ENCODE measurements at regions not wholly inside any gene's neighbourhood (a gene's known extent, or its start where the extent isn't known, plus 50 kb on each side); places are given as distances from the start of the nearest gene placed in this dataset.
"Not testable (repeated sequence)": the region's sequence is repeated elsewhere in the genome, so short reads cannot be mapped to it uniquely, and the experiment has no call there.

GRCh38 chr2:4803396-4803795 is 888.8 kb upstream of the SOX11 start:
- DNase-seq (ENCODE audit: low read depth, low spot score) = no peak
- BruUV-seq (replicated peaks) = no TSS peak
- Histone ChIP-seq H4K20me1 (ENCODE audit: insufficient read depth) (no peaks in the 10 kb centered on the region), H3K9ac (ENCODE audit: low read length) (no peak overlapping the region), H3K4me2 (ENCODE audit: low read length) (no peak overlapping the region), H2AFZ (ENCODE audit: low read depth, low read length, poor library complexity, severe bottlenecking) (no peak overlapping the region), H3K4me1 (ENCODE audit: control insufficient read depth in 1 of 2, insufficient read depth in 2 of 2, low read length in 2 of 2) (no peaks in the 10 kb centered on the region), H3K9me2 (ENCODE audit: insufficient read depth) (no peaks in the 10 kb centered on the region), H3K79me2 (ENCODE audit: insufficient read depth, low read length) (no peaks in the 10 kb centered on the region), H3K27ac (ENCODE audit: low read depth, low read length) (no peak overlapping the region), H3K27me3 (ENCODE audit: insufficient read depth, low read length) (no peaks in the 10 kb centered on the region), H3K4me3 (replicated peaks in 1 of 2; ENCODE audit: low read depth in 1 of 2, low read length in 2 of 2) (no peak overlapping the region), H3K9me3 (ENCODE audit: control insufficient read depth in 1 of 2, insufficient read depth in 1 of 2, low read depth in 1 of 2, low read length in 2 of 2) (peaks cover 12 to 17% of the 10 kb centered on the region in 2 experiments; a peak in 3 of 4 replicates), H3K36me3 (ENCODE audit: control insufficient read depth in 1 of 2, insufficient read depth in 2 of 2, low read length in 2 of 2) (no peaks in the 10 kb centered on the region)
- no peak for ATAC-seq
- intact Hi-C loops (cut with micrococcal nuclease) = no loop called here
- TF ChIP-seq POLR2AphosphoS5 (IDR thresholded peaks at IDR 0.05; ENCODE audit: low read depth, low read length) (no peak), FOSL1 (IDR thresholded peaks at IDR 0.05; ENCODE audit: low read depth) (no peak), CBX3 (IDR thresholded peaks at IDR 0.05; ENCODE audit: low read depth) (no peak), EZH2phosphoT487 (IDR thresholded peaks at IDR 0.05; ENCODE audit: borderline replicate concordance) (no peak), SP1 (IDR thresholded peaks at IDR 0.05; ENCODE audit: low read depth) (no peak), TCF7L2 (IDR thresholded peaks at IDR 0.05; ENCODE audit: borderline replicate concordance, extremely low read depth, insufficient read depth, insufficient read length) (no peak), ELF1 (IDR thresholded peaks at IDR 0.05; ENCODE audit: borderline replicate concordance, low read depth) (no peak), REST (IDR thresholded peaks at IDR 0.05; ENCODE audit: low read depth) (no peak), SIN3A (IDR thresholded peaks at IDR 0.05; ENCODE audit: low read depth) (no peak), ATF3 (IDR thresholded peaks at IDR 0.05) (no peak)
- CTCF ChIA-PET = no interaction called here
- RAD21 ChIA-PET (ENCODE audit: low non-redundant PET in 1 of 2, low total read pairs in 2 of 2, uncharacterized antibody in 2 of 2, unreplicated experiment in 2 of 2) = no interaction called here
- POLR2A ChIA-PET = no interaction called here

- H3K9ac ChIP-seq (ENCODE audit: low read length); H3K9me2 ChIP-seq (ENCODE audit: insufficient read depth); H3K79me2 ChIP-seq (ENCODE audit: insufficient read depth, low read length); H2AFZ ChIP-seq (ENCODE audit: low read depth, low read length, poor library complexity, severe bottlenecking); intact Hi-C loops (cut with micrococcal nuclease); CTCF ChIA-PET; ATAC-seq; DNase-seq (ENCODE audit: low read depth, low spot score); H3K4me1 ChIP-seq (ENCODE audit: control insufficient read depth in 1 of 2, insufficient read depth in 2 of 2, low read length in 2 of 2); H3K36me3 ChIP-seq (ENCODE audit: control insufficient read depth in 1 of 2, insufficient read depth in 2 of 2, low read length in 2 of 2); H4K20me1 ChIP-seq (ENCODE audit: insufficient read depth); H3K4me2 ChIP-seq (ENCODE audit: low read length); H3K27me3 ChIP-seq (ENCODE audit: insufficient read depth, low read length); H3K27ac ChIP-seq (ENCODE audit: low read depth, low read length); POLR2A ChIA-PET; RAD21 ChIA-PET (ENCODE audit: low non-redundant PET in 1 of 2, low total read pairs in 2 of 2, uncharacterized antibody in 2 of 2, unreplicated experiment in 2 of 2); H3K4me3 ChIP-seq (replicated peaks in 1 of 2; ENCODE audit: low read depth in 1 of 2, low read length in 2 of 2); BruUV-seq (replicated peaks): not testable (repeated sequence)
- H3K9me3 ChIP-seq (ENCODE audit: control insufficient read depth in 1 of 2, insufficient read depth in 1 of 2, low read depth in 1 of 2, low read length in 2 of 2) = peaks cover 10 to 19% of the 10 kb centered on the region in 2 experiments; a peak in 2 of 4 replicates
Measured at GRCh38 chr2:4814137-4814536, 878.0 kb upstream of the SOX11 start.
